ENCODE measurements at regions not wholly inside any gene's neighbourhood (a gene's known extent, or its start where the extent isn't known, plus 50 kb on each side); places are given as distances from the start of the nearest gene placed in this dataset.

GRCh38 chr2:120685066-120685973, 50.3 kb upstream of the GLI2 start:
- no peak for DNase-seq (ENCODE audit: low read depth in 2 of 2)
